CD4-positive, alpha-beta T cell treated with Interleukin-4 for 4 hours (primary cell): ENCODE measurements at regions not wholly inside any gene's neighbourhood (a gene's known extent, or its start where the extent isn't known, plus 50 kb on each side); places are given as distances from the start of the nearest gene placed in this dataset.
"Not testable (repeated sequence)": the region's sequence is repeated elsewhere in the genome, so short reads cannot be mapped to it uniquely, and the experiment has no call there.

Experiments used
- DNase-seq: peaks from one replicate; pipeline ENCODE4 v3.0.0-alpha.2; 2020

- DNase-seq = no peak
These were observed 627.2 kb downstream of the UQCRFS1 start for GRCh38 chr19:28585796-28586195.

GRCh38 chr19:28583713-28584112, 629.2 kb downstream of the UQCRFS1 start:
- no peak for DNase-seq

DNA sequence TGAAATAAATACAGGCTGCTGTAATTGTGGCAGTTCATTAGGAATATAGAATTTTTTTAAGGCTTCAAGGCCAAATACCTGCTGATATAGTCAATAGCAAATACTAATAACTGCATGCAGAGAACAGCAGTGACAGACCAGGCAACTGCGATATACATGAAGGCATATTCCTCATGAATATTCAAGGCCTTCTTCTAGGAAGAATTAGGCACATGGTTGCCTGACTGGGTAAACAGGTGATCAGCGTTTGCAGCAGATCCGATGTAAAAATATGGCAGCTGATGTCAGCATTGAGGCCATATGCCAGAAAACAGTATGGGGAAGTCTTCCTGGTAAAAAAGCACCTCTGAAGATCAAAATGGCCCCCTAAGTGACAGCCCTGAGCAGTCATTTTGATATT, 629.7 kb downstream of the UQCRFS1 start:
- DNase-seq = no peak

- DNase-seq = no peak
These were observed 630.2 kb downstream of the UQCRFS1 start for GRCh38 chr19:28582796-28583195.

DNA sequence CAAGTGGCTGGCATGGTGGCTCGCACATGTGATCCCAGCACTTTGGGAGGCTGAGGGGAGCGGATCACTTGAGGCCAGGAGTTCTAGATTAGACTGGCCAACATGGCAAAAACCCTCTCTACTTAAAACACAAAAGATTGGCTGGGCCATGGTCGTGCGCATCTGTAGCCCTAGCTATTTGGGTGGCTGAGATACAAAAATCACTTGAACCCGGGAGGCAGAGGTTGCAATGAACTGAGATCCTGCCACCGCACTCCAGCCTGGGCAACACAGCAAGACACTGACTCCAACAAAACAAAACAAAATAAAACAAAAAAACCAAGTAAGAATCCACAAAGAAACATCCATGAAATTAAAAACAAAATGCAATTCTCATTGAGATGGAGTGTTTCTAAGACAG, 630.6 kb downstream of the UQCRFS1 start:
- DNase-seq = no peak

DNA sequence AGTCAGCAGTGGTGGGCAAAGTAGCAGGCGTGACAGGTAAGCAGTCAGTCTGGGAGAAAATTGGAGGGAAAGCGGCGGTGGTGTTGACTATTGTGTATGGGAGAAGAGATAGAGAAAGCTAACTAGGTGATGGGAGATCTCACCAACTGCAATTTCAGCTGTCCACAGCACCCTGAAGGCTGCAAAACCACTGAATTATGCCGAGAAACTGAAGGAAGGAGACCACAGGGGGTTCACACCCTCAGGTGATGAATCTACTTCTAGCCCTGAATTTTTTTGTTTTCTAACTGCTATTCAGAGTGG, 631.5 kb downstream of the UQCRFS1 start:
- no peak for DNase-seq

DNA sequence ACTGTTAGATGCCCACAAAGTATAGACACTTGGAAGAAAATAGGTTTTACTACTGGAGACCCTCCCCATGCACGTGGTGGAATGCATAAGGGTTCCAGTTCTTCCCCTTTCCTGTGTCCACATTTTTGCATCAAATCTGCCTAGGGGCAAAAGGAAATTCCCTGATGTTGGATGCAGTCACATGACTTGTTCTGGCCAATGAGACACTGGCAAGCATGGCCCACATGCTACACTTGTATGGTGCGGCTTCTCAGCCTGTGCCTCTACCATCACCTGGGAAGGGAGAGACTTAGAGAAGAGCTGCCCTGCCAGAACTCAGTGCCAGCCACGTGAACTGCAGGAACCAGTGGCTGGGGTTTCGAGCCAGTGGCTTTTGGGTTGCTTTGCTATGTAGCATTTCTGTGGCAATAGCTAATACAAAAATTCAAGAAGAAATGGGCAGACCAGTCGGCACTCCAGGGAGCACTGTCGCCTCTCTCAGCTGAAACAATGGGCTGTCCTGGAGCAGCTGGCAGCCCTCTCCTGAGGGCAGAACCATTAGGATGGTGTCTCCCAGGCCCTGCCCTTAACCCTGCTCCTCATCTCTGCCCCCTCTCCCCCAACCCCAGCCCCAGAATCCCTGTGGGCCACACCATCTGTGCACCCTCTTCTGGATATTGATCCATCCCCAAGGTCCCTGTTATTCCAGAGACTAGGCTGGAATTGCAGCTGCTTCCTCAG, 634.0 kb downstream of the UQCRFS1 start:
- no peak for DNase-seq

GRCh38 chr19:28578208-28578607, 634.7 kb downstream of the UQCRFS1 start:
- no peak for DNase-seq

DNA sequence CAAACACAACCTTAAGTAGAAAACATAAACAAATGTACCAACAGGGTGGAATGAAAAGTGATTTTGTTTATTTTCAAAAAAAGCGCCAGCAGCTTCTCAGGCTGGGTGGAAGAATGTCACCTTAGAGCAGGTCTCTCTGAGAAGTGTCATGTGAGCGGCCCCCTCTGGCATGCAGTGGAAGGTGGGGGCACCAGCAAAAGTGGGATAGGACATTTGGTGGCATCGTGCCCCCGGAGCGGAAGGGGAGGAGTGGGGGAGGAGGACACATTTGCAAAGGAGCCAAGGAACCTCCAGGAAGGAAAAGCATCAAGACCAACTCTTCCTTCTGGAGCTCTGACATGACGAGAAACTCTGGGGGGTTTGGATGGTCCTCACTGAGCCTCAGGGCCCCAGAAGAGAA, 635.3 kb downstream of the UQCRFS1 start:
- no peak for DNase-seq

GRCh38 chr19:28577233-28577632, 635.7 kb downstream of the UQCRFS1 start:
- no peak for DNase-seq

- no peak for DNase-seq
These were observed 637.1 kb downstream of the UQCRFS1 start for GRCh38 chr19:28575816-28576215.

GRCh38 chr19:28575312-28575711, 637.6 kb downstream of the UQCRFS1 start:
- DNase-seq = not testable (repeated sequence)

DNA sequence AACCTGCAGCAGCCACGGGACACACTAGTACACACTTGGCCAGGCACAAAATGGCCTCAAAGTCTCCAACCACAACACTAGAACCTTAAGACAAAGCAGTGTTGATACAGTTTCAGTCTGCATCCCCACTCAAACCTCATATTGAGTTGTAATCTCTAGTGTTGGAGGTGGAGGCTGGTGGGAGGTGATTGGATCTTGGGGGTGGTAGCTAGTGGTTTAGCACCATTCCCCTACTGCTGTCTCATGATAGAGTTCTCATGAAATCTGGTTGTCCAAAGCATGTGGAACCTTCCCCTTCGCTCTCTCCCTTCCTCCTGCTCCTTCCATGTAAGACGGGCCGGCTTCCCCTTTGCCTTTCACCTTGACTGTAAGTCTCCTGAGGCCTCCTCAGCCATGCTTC, 638.7 kb downstream of the UQCRFS1 start:
- DNase-seq = no peak

GRCh38 chr19:28569132-28570131, 643.5 kb downstream of the UQCRFS1 start:
- no peak for DNase-seq

DNA sequence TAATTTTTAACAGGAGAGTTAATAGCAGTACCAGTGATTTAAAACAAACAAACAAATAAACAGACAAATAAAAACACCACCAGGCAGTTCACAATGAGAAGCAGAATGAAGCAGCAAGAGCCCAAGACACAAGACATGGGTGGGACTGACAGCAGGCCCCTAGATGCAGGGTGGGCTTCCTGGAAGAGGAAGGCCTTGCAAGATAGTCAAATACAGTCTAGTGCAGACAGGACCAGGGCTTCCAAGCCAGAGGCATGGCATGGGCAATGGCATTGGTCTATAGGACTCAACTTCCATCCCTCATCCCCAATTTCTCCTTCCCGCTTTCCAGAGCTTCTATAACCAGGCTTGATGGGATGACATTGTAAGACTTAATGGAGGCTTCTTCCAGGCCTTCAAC, 645.1 kb downstream of the UQCRFS1 start:
- DNase-seq = no peak

DNA sequence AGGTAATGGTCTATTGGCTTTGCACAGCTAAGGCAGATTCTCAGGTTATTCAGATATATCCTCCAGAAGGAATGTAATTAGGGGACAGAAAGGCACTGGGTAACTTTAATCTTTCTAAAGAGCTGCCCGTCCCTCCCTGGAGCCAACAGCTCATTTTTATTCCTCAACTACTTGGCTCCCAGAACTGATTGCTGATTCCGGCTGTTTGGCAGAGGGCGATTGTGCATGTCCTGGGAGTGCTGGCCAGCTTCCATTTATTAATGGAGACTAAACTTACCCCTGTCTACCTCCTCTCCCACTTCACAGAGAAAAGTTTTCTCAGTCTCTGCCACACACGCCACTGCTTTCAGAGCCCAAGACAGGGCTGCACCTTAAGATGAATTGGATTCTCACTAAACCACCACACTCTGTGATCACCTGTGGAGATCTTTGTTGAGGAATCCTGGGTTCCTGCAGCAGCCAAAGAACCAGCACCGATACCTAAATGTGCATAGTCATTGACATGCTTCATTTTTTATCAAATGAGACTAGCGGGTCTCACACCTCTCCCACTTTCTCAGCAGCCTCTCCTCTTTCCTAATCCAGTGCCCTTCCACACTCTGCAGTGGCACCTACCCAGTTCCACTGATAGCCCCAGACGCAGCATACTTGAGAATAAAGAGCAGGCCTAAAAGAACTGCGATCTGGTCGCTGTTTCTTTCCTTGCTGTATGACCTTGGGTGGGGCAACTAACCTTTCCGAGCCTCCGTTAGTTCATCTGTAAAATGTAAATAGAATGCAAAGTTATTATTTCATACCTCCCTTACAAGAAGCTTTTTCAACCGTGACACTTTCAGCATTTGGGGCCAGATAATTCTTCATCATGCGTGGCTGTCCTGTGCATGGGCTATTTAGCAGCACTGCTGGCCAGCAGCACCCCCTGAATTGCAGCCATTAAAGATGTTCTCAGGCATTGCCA, 648.7 kb downstream of the UQCRFS1 start:
- DNase-seq = no peak

GRCh38 chr19:28560786-28561185, 652.2 kb downstream of the UQCRFS1 start:
- no peak for DNase-seq

DNA sequence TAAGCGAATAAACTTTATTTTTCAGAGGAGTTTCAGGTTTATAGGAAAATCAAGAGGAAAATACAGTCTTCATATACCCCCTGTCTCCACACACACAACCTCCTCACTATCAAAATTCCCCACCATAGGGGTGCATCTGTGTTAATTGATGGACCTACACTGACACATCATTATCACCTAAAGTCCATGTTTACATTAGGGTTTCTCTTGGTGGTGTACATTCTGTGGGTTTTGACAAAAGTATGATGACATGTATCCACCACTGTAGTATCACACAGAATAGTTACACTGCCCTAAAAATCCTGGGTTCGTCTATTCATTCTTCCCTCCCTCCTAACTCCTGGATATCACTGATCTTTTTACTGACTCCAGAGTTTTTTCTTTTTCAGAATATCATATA, 654.2 kb downstream of the UQCRFS1 start:
- no peak for DNase-seq

GRCh38 chr19:28556371-28556770, 656.6 kb downstream of the UQCRFS1 start:
- DNase-seq = no peak

GRCh38 chr19:28555317-28555716, 657.6 kb downstream of the UQCRFS1 start:
- no peak for DNase-seq

DNA sequence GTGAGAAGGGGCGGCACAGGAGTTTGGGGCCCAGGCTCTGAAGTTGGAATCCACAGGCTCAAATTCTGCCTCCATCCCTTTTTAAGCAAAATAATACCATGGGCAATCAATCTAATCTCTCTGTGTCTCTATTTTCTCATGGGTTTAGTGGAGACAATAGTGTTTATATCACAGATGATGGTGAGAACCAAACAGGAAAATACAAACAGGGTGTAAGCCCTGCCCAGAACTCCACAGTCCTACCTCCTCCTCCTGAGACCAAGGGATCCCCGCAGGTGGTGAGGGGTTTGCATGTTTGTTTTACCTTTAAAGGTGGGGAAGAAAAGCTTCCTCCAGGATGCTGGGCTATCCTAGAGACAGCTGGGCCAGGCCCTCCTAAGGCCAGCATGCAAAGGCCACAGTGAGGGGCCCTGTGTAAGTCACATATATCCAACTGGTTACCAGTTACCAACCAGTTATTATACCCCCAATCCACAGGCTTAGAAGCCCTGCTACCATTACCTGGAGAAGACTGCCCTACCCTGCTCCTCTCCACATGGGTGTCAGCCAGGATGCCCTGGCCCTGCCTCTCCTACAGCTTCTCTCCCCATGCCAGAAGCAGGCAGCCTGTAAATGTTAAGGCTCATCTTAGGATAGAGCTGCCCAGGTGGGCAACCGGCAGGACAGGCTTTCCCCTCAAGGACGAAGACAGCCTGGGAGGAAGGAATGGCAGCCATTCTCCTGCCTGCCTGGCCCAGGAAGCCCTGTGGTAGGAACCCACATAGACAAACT, 658.4 kb downstream of the UQCRFS1 start:
- DNase-seq = no peak

DNA sequence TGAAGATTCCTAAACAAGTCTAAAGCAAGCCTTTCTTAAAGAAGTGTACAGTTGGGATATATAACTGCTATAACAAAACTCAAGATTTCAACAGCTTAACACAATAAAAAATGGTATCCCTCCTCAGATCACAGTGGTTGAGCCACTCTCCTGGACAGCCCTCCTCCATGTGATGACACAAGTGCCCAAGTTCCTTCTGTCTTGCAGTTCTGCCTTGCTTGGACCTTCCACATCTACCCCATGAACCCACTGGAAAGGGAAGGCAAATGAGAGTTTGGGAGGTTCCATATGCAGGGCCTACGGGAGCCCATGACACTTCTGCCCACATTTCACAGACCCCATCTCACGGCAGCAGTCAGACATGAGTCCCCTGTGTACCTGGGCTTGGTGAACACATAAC, 659.2 kb downstream of the UQCRFS1 start:
- no peak for DNase-seq
